Glutamatergic neuron (in vitro differentiated cells): ENCODE measurements at regions not wholly inside any gene's neighbourhood (a gene's known extent, or its start where the extent isn't known, plus 50 kb on each side); places are given as distances from the start of the nearest gene placed in this dataset.

ENCODE experiments used
- DNase-seq: peaks from one replicate; pipeline ENCODE4 v3.0.0; 2022
- H3K27ac Mint-ChIP-seq: one replicate; pipeline ENCODE4 v1.8.0; 2020; ENCODE audit warnings: mild to moderate bottlenecking, mixed read lengths, inconsistent platforms; ENCODE audit not compliant: unreplicated experiment
- H3K27me3 Mint-ChIP-seq: one replicate; pipeline ENCODE4 v1.8.0; 2020; ENCODE audit warnings: mild to moderate bottlenecking, moderate library complexity, mixed read lengths, inconsistent platforms; ENCODE audit not compliant: unreplicated experiment
- H3K36me3 Mint-ChIP-seq: one replicate; pipeline ENCODE4 v1.8.0; 2020; ENCODE audit warnings: mild to moderate bottlenecking, mixed read lengths, inconsistent platforms; ENCODE audit not compliant: unreplicated experiment
- H3K4me1 Mint-ChIP-seq: one replicate; pipeline ENCODE4 v1.8.0; 2020; ENCODE audit warnings: mild to moderate bottlenecking, low read depth, mixed read lengths, inconsistent platforms; ENCODE audit not compliant: unreplicated experiment
- H3K4me3 Mint-ChIP-seq: one replicate; pipeline ENCODE4 v1.8.0; 2020; ENCODE audit warnings: mild to moderate bottlenecking, mixed read lengths, inconsistent platforms; ENCODE audit not compliant: unreplicated experiment
- H3K9me3 Mint-ChIP-seq: one replicate; pipeline ENCODE4 v1.8.0; 2020; ENCODE audit warnings: mild to moderate bottlenecking, moderate library complexity, mixed read lengths, inconsistent platforms; ENCODE audit not compliant: unreplicated experiment
- CTCF ChIP-seq: fragments of 200-600 bp; sonication (generic); IDR thresholded peaks from one replicate; pipeline ENCODE4 v1.5.0; 2021; ENCODE audit not compliant: partially characterized antibody, unreplicated experiment

DNA sequence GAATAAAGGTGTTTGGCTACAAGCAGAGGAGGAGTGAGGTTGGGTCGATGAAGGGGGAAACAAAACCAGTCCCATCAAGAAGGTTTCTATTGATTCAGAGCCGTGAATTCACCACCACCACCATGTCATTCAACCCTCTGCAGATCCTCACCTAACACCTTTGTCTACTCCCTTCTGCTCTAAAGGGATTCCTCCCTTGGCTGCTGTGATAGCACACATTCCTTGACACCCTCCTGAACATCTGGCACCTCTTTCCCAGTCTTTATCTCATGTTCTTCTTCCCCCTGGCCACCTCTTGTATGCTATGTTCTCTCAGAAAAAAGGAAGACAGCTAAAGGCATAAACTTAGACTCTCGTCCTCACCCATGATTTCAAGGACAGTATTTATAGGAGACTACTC lies 318.0 kb downstream of the GPAM start:
- H3K9me3 Mint-ChIP-seq, result no peaks in the 10 kb centered on the region
- H3K36me3 Mint-ChIP-seq, result no peaks in the 10 kb centered on the region
- H3K4me1 Mint-ChIP-seq, result no peaks in the 10 kb centered on the region
- no peak for TF ChIP-seq CTCF
- H3K4me3 Mint-ChIP-seq, result no peak overlapping the region
- H3K27ac Mint-ChIP-seq, result no peak overlapping the region
- H3K27me3 Mint-ChIP-seq, result no peaks in the 10 kb centered on the region
- DNase-seq, result no peak

DNA sequence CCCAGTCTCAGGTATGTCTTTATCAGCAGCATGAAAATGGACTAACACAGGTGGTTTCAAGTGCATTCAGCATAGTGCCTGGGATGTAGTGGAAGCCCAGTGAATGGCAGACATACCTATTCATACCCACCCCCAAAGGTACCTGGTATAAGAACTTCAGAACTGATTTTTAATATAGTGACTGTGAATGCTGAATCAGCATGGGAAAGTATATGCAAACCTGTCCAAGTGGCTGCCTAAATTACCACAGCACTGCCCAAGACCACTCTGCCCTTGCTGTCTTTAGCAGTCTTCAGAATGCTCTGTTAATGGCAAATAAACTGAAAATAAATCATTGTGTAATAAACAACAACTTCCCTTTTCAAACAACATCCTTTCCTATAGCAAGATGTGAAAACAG lies 312.1 kb downstream of the GPAM start:
- H3K36me3 Mint-ChIP-seq, result no peaks in the 10 kb centered on the region
- DNase-seq, result no peak
- no peaks in the 10 kb centered on the region for H3K4me1 Mint-ChIP-seq
- H3K9me3 Mint-ChIP-seq, result no peaks in the 10 kb centered on the region
- no peak overlapping the region for H3K27ac Mint-ChIP-seq
- no peak overlapping the region for H3K4me3 Mint-ChIP-seq
- no peaks in the 10 kb centered on the region for H3K27me3 Mint-ChIP-seq
- no peak for TF ChIP-seq CTCF

- H3K4me3 Mint-ChIP-seq, result no peak overlapping the region
- no peak overlapping the region for H3K27ac Mint-ChIP-seq
- no peak for TF ChIP-seq CTCF
- no peak for DNase-seq
- H3K4me1 Mint-ChIP-seq, result no peaks in the 10 kb centered on the region
- no peaks in the 10 kb centered on the region for H3K36me3 Mint-ChIP-seq
- no peaks in the 10 kb centered on the region for H3K27me3 Mint-ChIP-seq
- no peaks in the 10 kb centered on the region for H3K9me3 Mint-ChIP-seq
These were observed 311.0 kb downstream of the GPAM start for GRCh38 chr10:111872591-111872990.

- Mint-ChIP-seq H3K27me3 (no peaks in the 10 kb centered on the region), H3K9me3 (no peaks in the 10 kb centered on the region), H3K4me3 (no peak overlapping the region), H3K4me1 (no peaks in the 10 kb centered on the region), H3K27ac (no peak overlapping the region), H3K36me3 (no peaks in the 10 kb centered on the region)
- DNase-seq, result no peak
- no peak for TF ChIP-seq CTCF
These were observed 310.5 kb downstream of the GPAM start for GRCh38 chr10:111873041-111873440.

DNA sequence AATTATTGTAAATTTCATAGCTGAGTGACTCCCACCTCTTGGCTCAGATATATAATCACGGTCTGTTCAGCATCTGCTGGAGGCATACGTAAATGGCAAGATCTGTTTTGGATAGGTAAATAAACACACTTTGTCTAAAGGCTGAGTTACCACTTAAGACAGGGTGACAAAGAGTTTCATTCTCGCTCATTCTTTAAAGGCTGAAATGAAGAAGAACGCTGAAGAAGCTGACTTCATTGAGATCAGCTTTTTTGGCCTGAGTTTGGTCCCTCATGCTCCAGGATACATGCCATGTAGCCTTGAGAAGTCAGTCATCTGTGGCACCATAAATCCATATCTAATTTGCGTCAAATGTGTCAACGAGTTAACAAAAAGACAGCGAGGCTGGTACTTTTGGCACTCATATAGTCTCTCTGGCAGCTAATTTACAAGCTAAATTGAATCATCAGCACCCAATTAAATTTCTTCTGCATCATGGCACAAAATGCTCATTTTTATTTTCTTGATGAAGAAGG lies 309.9 kb downstream of the GPAM start:
- no peak for TF ChIP-seq CTCF
- H3K27ac Mint-ChIP-seq, result no peak overlapping the region
- no peak overlapping the region for H3K4me3 Mint-ChIP-seq
- H3K9me3 Mint-ChIP-seq, result no peaks in the 10 kb centered on the region
- no peak for DNase-seq
- no peaks in the 10 kb centered on the region for H3K27me3 Mint-ChIP-seq
- H3K36me3 Mint-ChIP-seq, result no peaks in the 10 kb centered on the region
- H3K4me1 Mint-ChIP-seq, result no peaks in the 10 kb centered on the region
